ENCODE measurements at regions not wholly inside any gene's neighbourhood (a gene's known extent, or its start where the extent isn't known, plus 50 kb on each side); places are given as distances from the start of the nearest gene placed in this dataset.

DNA sequence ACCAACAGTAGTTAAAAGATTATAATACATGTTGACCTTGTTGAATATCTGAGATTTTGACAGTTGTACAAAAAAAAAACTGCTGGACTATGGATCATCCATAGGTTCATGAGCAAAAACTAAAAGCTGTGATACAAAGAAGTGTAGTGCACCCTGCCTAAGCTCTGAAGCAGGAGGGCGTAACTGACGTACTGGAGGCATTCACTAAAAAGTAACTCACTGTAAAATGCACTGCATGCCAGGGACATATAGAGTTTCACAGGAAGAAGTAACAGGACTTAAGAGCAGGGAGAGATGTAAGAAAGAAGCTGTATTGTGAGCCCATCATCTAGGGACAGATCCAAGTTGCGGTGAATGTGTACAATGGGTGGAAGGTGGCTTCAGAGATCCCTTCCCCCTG is 177.9 kb downstream of the IRS2 start:
- Histone ChIP-seq H3K27me3 (no peaks in the 10 kb centered on the region), H3K4me1 (ENCODE audit: low read depth) (no peaks in the 10 kb centered on the region), H3K36me3 (no peaks in the 10 kb centered on the region), H3K9me3 (ENCODE audit: low read depth) (no peaks in the 10 kb centered on the region), H3K4me3 (no peak overlapping the region), H3K27ac (no peak overlapping the region)
- no peak for TF ChIP-seq CTCF (IDR thresholded peaks at IDR 0.05; ENCODE audit: low read depth, low read length)
- no peak for DNase-seq (ENCODE audit: low read depth in 1 of 2, low spot score in 1 of 2)

- Histone ChIP-seq H3K27ac (no peak overlapping the region), H3K4me1 (ENCODE audit: low read depth) (no peaks in the 10 kb centered on the region), H3K27me3 (no peaks in the 10 kb centered on the region), H3K4me3 (no peak overlapping the region), H3K9me3 (ENCODE audit: low read depth) (no peaks in the 10 kb centered on the region), H3K36me3 (no peaks in the 10 kb centered on the region)
- TF ChIP-seq CTCF (IDR thresholded peaks at IDR 0.05; ENCODE audit: low read depth, low read length): no peak
- no peak for DNase-seq (ENCODE audit: low read depth in 1 of 2, low spot score in 1 of 2)
These were observed 178.3 kb downstream of the IRS2 start for GRCh38 chr13:109608059-109608458.

DNA sequence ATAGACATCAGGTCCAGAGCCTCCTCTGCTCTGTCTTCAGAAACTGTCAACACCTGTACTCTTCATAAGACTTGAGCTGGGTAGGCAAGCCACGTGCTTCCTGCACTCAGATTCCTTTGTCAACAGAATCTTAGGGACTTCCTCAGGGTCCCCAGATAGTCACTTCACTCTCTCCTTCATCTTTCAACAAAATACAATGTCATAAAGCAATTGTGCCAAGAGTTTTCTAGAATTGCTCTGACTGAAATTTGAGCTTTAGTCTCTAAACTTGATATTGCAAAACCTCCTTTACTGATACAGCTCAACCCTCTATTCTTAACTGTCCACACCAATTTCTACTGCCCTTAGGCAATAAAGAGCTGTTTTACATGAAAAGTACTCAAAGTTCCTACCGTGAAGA is 179.9 kb downstream of the IRS2 start:
- no peaks in the 10 kb centered on the region for H3K27me3 ChIP-seq
- H3K4me3 ChIP-seq: no peak overlapping the region
- H3K9me3 ChIP-seq (ENCODE audit: low read depth): no peaks in the 10 kb centered on the region
- H3K27ac ChIP-seq: no peak overlapping the region
- DNase-seq (ENCODE audit: low read depth in 1 of 2, low spot score in 1 of 2): peak in 1 of 2 donors; percentile 6
- no peaks in the 10 kb centered on the region for H3K4me1 ChIP-seq (ENCODE audit: low read depth)
- no peaks in the 10 kb centered on the region for H3K36me3 ChIP-seq
- no peak for TF ChIP-seq CTCF (IDR thresholded peaks at IDR 0.05; ENCODE audit: low read depth, low read length)

- Histone ChIP-seq H3K4me3 (no peak overlapping the region), H3K36me3 (no peaks in the 10 kb centered on the region), H3K27me3 (no peaks in the 10 kb centered on the region), H3K27ac (no peak overlapping the region), H3K4me1 (ENCODE audit: low read depth) (no peaks in the 10 kb centered on the region), H3K9me3 (ENCODE audit: low read depth) (no peaks in the 10 kb centered on the region)
- DNase-seq (ENCODE audit: low read depth in 1 of 2, low spot score in 1 of 2): no peak
- no peak for TF ChIP-seq CTCF (IDR thresholded peaks at IDR 0.05; ENCODE audit: low read depth, low read length)
These were observed 180.5 kb downstream of the IRS2 start for GRCh38 chr13:109605846-109606245.

- Histone ChIP-seq H3K4me1 (ENCODE audit: low read depth) (no peaks in the 10 kb centered on the region), H3K9me3 (ENCODE audit: low read depth) (no peaks in the 10 kb centered on the region), H3K27ac (no peak overlapping the region), H3K27me3 (no peaks in the 10 kb centered on the region), H3K4me3 (no peak overlapping the region), H3K36me3 (no peaks in the 10 kb centered on the region)
- DNase-seq (ENCODE audit: low read depth in 1 of 2, low spot score in 1 of 2): no peak
- TF ChIP-seq CTCF (IDR thresholded peaks at IDR 0.05; ENCODE audit: low read depth, low read length): no peak
These were observed 181.5 kb downstream of the IRS2 start for GRCh38 chr13:109604894-109605293.

DNA sequence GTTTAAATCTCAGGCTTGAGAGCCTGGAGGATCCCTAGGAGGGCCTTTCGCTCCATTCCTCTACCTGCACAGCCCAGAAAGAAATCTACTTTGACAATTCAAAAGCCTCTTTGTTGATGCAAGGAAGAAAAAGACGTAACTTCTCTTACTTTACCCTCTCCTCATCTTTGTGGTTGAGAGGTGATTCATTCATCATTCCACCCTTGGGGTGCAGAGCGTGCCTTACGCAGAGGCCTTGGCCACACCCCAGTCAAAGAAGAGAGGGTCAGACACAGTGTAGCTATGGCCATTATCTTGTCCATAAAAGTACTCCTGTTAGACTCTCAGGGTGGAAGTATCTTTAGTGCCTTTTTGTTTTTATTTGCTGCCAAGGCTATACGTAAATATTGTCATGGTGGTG is 184.0 kb downstream of the IRS2 start:
- H3K36me3 ChIP-seq: no peaks in the 10 kb centered on the region
- no peak for DNase-seq (ENCODE audit: low read depth in 1 of 2, low spot score in 1 of 2)
- no peaks in the 10 kb centered on the region for H3K9me3 ChIP-seq (ENCODE audit: low read depth)
- H3K4me1 ChIP-seq (ENCODE audit: low read depth): no peaks in the 10 kb centered on the region
- no peak overlapping the region for H3K4me3 ChIP-seq
- no peaks in the 10 kb centered on the region for H3K27me3 ChIP-seq
- no peak overlapping the region for H3K27ac ChIP-seq
- no peak for TF ChIP-seq CTCF (IDR thresholded peaks at IDR 0.05; ENCODE audit: low read depth, low read length)
